ENCODE measurements at regions not wholly inside any gene's neighbourhood (a gene's known extent, or its start where the extent isn't known, plus 50 kb on each side); places are given as distances from the start of the nearest gene placed in this dataset.

DNA sequence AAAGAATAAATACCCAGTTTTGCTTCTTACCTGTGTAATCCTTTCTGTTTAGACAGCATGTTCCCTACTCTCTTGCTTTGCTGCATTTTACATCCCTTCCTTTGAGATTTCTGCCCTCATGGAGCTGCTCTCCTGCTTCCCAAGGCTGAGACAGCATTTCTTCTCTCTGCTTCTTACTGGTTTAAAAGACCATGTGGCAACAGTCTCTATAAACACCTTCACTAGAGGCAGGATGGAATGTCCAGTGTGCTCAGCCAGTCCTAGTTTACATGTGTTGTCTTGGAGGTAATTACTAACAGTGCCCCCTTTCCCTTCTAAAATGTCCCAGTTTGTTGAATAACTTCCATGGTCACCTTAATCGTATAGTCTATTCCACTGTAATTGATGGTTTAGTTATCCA lies 262.3 kb downstream of the CNTN3 start:
- Mint-ChIP-seq H3K9me3 (peaks cover 16 to 37% (median 20%) of the 10 kb centered on the region in 3 donors), H3K4me1 (no peaks in the 10 kb centered on the region), H3K27ac (no peak overlapping the region), H3K27me3 (no peaks in the 10 kb centered on the region), H3K36me3 (no peaks in the 10 kb centered on the region), H3K4me3 (no peak overlapping the region)
- ChIA-PET CTCF (no interaction called here), POLR2A (no interaction called here)
- H3K36me3 ChIP-seq (ENCODE audit: control insufficient read depth in 2 of 2, extremely low read depth in 1 of 2, insufficient read depth in 1 of 2, low read length in 1 of 2) = no peaks in the 10 kb centered on the region
- DNase-seq = no peak
- H3K4me1 ChIP-seq (ENCODE audit: control insufficient read depth in 1 of 2, extremely low read depth in 1 of 2, insufficient read depth in 2 of 2, low read length in 2 of 2) = no peaks in the 10 kb centered on the region
- WGBS (ENCODE audit: insufficient coverage) = no CpG with 5 or more reads among the region's 1 CpG
- H3K9me3 ChIP-seq = no peaks in the 10 kb centered on the region
- no peak overlapping the region for H3K4me3 ChIP-seq (ENCODE audit: control insufficient read depth in 1 of 2, extremely low read depth in 1 of 2, low read length in 1 of 2)
- ATAC-seq (replicated peaks in 1 of 4) = no peak
- no peak overlapping the region for H3K27ac ChIP-seq (ENCODE audit: low read length)
- H3K27me3 ChIP-seq (replicated peaks in 1 of 2; ENCODE audit: control insufficient read depth in 2 of 2, extremely low read depth in 1 of 2, insufficient read depth in 2 of 2, low read length in 1 of 2) = no peaks in the 10 kb centered on the region

DNA sequence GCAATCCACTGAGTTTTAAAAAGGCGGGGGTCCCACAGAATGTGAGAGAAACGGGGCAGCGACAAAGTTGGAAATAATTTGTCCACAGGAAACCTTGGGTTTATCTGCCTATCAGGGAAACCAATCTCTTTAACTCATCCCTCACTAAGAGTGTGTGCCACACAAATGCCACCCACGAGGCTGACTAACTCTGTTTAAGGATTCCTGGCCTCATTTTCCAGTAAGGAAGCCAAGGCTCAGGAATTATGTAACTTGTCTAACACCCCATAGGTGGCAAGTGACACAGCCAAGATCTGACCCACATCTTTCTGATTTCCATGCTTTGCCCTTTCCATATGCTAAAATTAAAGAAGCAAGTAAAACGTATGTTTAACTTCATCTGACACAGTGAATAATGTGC lies 263.2 kb downstream of the CNTN3 start:
- H3K36me3 ChIP-seq (ENCODE audit: control insufficient read depth in 2 of 2, extremely low read depth in 1 of 2, insufficient read depth in 1 of 2, low read length in 1 of 2) = no peaks in the 10 kb centered on the region
- no peak overlapping the region for H3K4me3 Mint-ChIP-seq
- DNase-seq = no peak
- peaks cover 16 to 32% (median 20%) of the 10 kb centered on the region in 3 donors for H3K9me3 Mint-ChIP-seq
- H3K27ac ChIP-seq (ENCODE audit: low read length) = no peak overlapping the region
- ChIA-PET POLR2A (no interaction called here), CTCF (no interaction called here)
- no peaks in the 10 kb centered on the region for H3K27me3 Mint-ChIP-seq
- no peak overlapping the region for H3K27ac Mint-ChIP-seq
- WGBS (ENCODE audit: insufficient coverage) = 50% methylated on average over 3 of the region's 5 CpGs
- H3K9me3 ChIP-seq = no peaks in the 10 kb centered on the region
- ATAC-seq (replicated peaks in 1 of 4) = no peak
- H3K36me3 Mint-ChIP-seq = no peaks in the 10 kb centered on the region
- H3K4me1 ChIP-seq (ENCODE audit: control insufficient read depth in 1 of 2, extremely low read depth in 1 of 2, insufficient read depth in 2 of 2, low read length in 2 of 2) = no peaks in the 10 kb centered on the region
- H3K27me3 ChIP-seq (replicated peaks in 1 of 2; ENCODE audit: control insufficient read depth in 2 of 2, extremely low read depth in 1 of 2, insufficient read depth in 2 of 2, low read length in 1 of 2) = no peaks in the 10 kb centered on the region
- H3K4me3 ChIP-seq (ENCODE audit: control insufficient read depth in 1 of 2, extremely low read depth in 1 of 2, low read length in 1 of 2) = no peak overlapping the region
- H3K4me1 Mint-ChIP-seq = no peaks in the 10 kb centered on the region

DNA sequence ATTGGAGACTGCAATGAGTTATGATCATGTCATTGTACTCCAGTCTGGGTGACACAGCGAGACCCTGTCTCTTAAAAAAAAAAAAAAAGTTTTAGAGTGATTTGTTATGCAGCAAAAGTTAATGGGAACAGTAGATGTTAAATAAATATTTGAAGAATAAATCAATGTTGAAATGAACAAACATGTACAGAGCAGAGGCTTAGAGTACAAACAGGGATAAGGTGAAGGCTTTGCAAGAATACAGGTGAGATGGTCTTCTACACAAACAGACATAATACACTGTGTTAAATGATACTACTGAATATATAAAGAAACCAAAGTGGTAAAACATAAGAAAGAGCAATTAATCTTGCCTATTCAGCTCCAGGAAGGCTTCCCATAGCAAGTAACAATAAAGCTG lies 265.4 kb downstream of the CNTN3 start:
- Mint-ChIP-seq H3K27me3 (no peaks in the 10 kb centered on the region), H3K9me3 (peaks cover 11 to 30% (median 29%) of the 10 kb centered on the region in 3 donors), H3K4me3 (no peak overlapping the region), H3K36me3 (no peaks in the 10 kb centered on the region), H3K27ac (no peak overlapping the region), H3K4me1 (no peaks in the 10 kb centered on the region)
- Histone ChIP-seq H3K27ac (ENCODE audit: low read length) (no peak overlapping the region), H3K4me3 (ENCODE audit: control insufficient read depth in 1 of 2, extremely low read depth in 1 of 2, low read length in 1 of 2) (no peak overlapping the region), H3K9me3 (no peaks in the 10 kb centered on the region), H3K27me3 (replicated peaks in 1 of 2; ENCODE audit: control insufficient read depth in 2 of 2, extremely low read depth in 1 of 2, insufficient read depth in 2 of 2, low read length in 1 of 2) (no peaks in the 10 kb centered on the region), H3K36me3 (ENCODE audit: control insufficient read depth in 2 of 2, extremely low read depth in 1 of 2, insufficient read depth in 1 of 2, low read length in 1 of 2) (no peaks in the 10 kb centered on the region), H3K4me1 (ENCODE audit: control insufficient read depth in 1 of 2, extremely low read depth in 1 of 2, insufficient read depth in 2 of 2, low read length in 2 of 2) (no peaks in the 10 kb centered on the region)
- CTCF ChIA-PET = no interaction called here
- no peak for ATAC-seq (replicated peaks in 1 of 4)
- POLR2A ChIA-PET = no interaction called here
- DNase-seq = no peak
- no CpG with 5 or more reads among the region's 1 CpG for WGBS (ENCODE audit: insufficient coverage)

DNA sequence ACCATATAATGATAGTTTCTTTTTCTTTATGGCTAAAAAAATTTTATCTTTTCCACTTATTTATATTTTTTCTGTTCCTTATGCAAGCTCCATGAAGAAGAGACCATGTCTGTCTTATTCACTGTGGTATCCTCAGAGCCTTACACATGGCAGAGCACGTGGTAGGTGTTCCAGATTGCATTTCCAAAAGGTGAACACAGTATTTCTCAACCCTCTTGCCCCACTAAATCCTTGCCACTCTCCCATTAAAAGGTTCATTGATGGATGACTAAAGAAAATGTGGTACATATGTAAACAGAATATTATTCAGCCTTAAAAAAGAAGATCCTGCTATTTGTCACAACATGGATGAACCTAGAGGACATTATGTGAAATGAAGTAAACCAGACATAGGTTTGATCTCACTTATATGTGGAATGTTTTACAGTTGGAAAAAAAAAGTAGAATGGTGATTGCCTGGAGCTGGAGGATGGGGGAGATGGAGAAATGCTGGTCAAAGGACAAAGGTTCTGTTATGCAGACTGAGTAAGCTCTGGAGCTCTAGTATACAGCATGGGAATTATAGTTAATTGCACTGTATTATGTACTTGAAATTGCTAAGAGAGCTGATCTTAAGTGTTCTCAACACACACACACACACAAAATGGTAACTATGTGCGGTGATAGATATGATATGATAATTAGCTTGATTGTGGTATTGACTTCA lies 266.7 kb downstream of the CNTN3 start:
- H3K4me3 ChIP-seq (ENCODE audit: control insufficient read depth in 1 of 2, extremely low read depth in 1 of 2, low read length in 1 of 2) = no peak overlapping the region
- ChIA-PET CTCF (interaction anchor here in 1 of 2 donors (0.5 kb wide), 1 partner anchor 11 kb away, joined by 3 read pairs; no protein-coding TSS in a partner anchor), POLR2A (no interaction called here)
- H3K27me3 ChIP-seq (replicated peaks in 1 of 2; ENCODE audit: control insufficient read depth in 2 of 2, extremely low read depth in 1 of 2, insufficient read depth in 2 of 2, low read length in 1 of 2) = no peaks in the 10 kb centered on the region
- no peaks in the 10 kb centered on the region for H3K4me1 ChIP-seq (ENCODE audit: control insufficient read depth in 1 of 2, extremely low read depth in 1 of 2, insufficient read depth in 2 of 2, low read length in 2 of 2)
- no peaks in the 10 kb centered on the region for H3K9me3 ChIP-seq
- Mint-ChIP-seq H3K9me3 (peaks cover 6 to 32% (median 22%) of the 10 kb centered on the region in 3 donors), H3K4me1 (no peaks in the 10 kb centered on the region), H3K27ac (no peak overlapping the region), H3K36me3 (no peaks in the 10 kb centered on the region), H3K4me3 (no peak overlapping the region), H3K27me3 (no peaks in the 10 kb centered on the region)
- H3K36me3 ChIP-seq (ENCODE audit: control insufficient read depth in 2 of 2, extremely low read depth in 1 of 2, insufficient read depth in 1 of 2, low read length in 1 of 2) = no peaks in the 10 kb centered on the region
- no peak overlapping the region for H3K27ac ChIP-seq (ENCODE audit: low read length)
- ATAC-seq (replicated peaks in 1 of 4) (no peak), DNase-seq (no peak)
- WGBS (ENCODE audit: insufficient coverage) = 0% methylated on average over 1 of the region's 2 CpGs

DNA sequence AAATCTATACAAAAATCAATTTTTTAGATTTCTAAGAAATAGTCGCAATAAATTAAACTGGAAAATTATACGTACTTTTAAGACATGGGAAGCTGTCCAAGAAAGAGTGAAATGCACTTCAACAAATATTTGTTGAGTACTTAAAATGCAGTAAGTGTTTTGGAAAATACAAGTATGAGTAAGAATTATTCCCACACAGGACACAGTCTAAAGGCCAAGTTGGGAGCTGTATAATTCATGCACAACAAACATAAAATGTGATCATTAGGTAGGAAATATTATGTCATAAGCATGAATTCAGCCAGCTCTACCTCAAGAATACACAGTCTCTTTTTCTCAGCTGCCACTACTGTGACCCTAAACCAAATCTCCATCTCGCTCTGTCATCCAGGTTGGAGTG lies 267.6 kb downstream of the CNTN3 start:
- H3K27ac Mint-ChIP-seq = no peak overlapping the region
- WGBS (ENCODE audit: insufficient coverage) = 56% methylated on average over 1 of the region's 3 CpGs
- no peak overlapping the region for H3K4me3 Mint-ChIP-seq
- no peaks in the 10 kb centered on the region for H3K27me3 ChIP-seq (replicated peaks in 1 of 2; ENCODE audit: control insufficient read depth in 2 of 2, extremely low read depth in 1 of 2, insufficient read depth in 2 of 2, low read length in 1 of 2)
- ChIA-PET CTCF (no interaction called here), POLR2A (no interaction called here)
- H3K27ac ChIP-seq (ENCODE audit: low read length) = no peak overlapping the region
- no peaks in the 10 kb centered on the region for H3K36me3 Mint-ChIP-seq
- no peaks in the 10 kb centered on the region for H3K9me3 ChIP-seq
- H3K4me1 ChIP-seq (ENCODE audit: control insufficient read depth in 1 of 2, extremely low read depth in 1 of 2, insufficient read depth in 2 of 2, low read length in 2 of 2) = no peaks in the 10 kb centered on the region
- ATAC-seq (replicated peaks in 1 of 4) (no peak), DNase-seq (no peak)
- H3K9me3 Mint-ChIP-seq = peaks cover 4 to 29% (median 20%) of the 10 kb centered on the region in 3 donors
- H3K4me1 Mint-ChIP-seq = no peaks in the 10 kb centered on the region
- no peaks in the 10 kb centered on the region for H3K36me3 ChIP-seq (ENCODE audit: control insufficient read depth in 2 of 2, extremely low read depth in 1 of 2, insufficient read depth in 1 of 2, low read length in 1 of 2)
- no peak overlapping the region for H3K4me3 ChIP-seq (ENCODE audit: control insufficient read depth in 1 of 2, extremely low read depth in 1 of 2, low read length in 1 of 2)
- no peaks in the 10 kb centered on the region for H3K27me3 Mint-ChIP-seq

DNA sequence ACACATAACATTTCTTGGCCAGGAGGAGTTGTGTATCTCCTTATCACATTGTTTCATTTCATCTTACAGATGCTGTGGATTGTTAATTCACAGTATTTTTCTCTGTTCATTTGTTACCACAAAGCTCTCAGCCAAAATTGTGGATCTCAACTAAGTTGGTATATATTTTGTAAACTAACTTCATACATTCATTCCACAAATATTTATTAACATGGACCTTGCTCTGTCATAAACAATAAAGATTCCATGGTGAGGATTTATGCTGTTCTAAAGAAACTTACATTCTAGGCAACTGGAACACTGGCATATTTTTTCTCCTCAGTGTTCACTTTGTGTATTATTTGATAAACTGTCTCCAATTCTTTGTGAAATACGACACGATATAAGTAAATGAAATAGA lies 268.8 kb downstream of the CNTN3 start:
- Histone ChIP-seq H3K9me3 (no peaks in the 10 kb centered on the region), H3K27ac (ENCODE audit: low read length) (no peak overlapping the region), H3K4me1 (ENCODE audit: control insufficient read depth in 1 of 2, extremely low read depth in 1 of 2, insufficient read depth in 2 of 2, low read length in 2 of 2) (no peaks in the 10 kb centered on the region), H3K4me3 (ENCODE audit: control insufficient read depth in 1 of 2, extremely low read depth in 1 of 2, low read length in 1 of 2) (no peak overlapping the region), H3K36me3 (ENCODE audit: control insufficient read depth in 2 of 2, extremely low read depth in 1 of 2, insufficient read depth in 1 of 2, low read length in 1 of 2) (no peaks in the 10 kb centered on the region), H3K27me3 (replicated peaks in 1 of 2; ENCODE audit: control insufficient read depth in 2 of 2, extremely low read depth in 1 of 2, insufficient read depth in 2 of 2, low read length in 1 of 2) (no peaks in the 10 kb centered on the region)
- Mint-ChIP-seq H3K36me3 (no peaks in the 10 kb centered on the region), H3K4me3 (no peak overlapping the region), H3K27ac (no peak overlapping the region), H3K4me1 (no peaks in the 10 kb centered on the region), H3K27me3 (no peaks in the 10 kb centered on the region), H3K9me3 (peaks cover 4 to 22% (median 12%) of the 10 kb centered on the region in 3 donors)
- WGBS (ENCODE audit: insufficient coverage) = no CpG with 5 or more reads among the region's 2 CpGs
- POLR2A ChIA-PET = no interaction called here
- no peak for DNase-seq
- ATAC-seq (replicated peaks in 1 of 4) = no peak
- CTCF ChIA-PET = no interaction called here
